HL-60 (cell line): ENCODE measurements at regions not wholly inside any gene's neighbourhood (a gene's known extent, or its start where the extent isn't known, plus 50 kb on each side); places are given as distances from the start of the nearest gene placed in this dataset.

Source experiments
- CTCF ChIP-seq: IDR thresholded peaks from one replicate; pipeline ENCODE4 v1.5.1; 2011; ENCODE audit warnings: low read length, control low read depth, inconsistent platforms; ENCODE audit not compliant: insufficient read depth
- POLR2AphosphoS5 ChIP-seq: IDR thresholded peaks from 2 replicates; pipeline ENCODE4 v1.6.1; 2012; ENCODE audit warnings: low read depth

GRCh38 chr13:22765547-22765946 lies 415.2 kb upstream of the SGCG start:
- TF ChIP-seq POLR2AphosphoS5 (no peak), CTCF (no peak)
